ENCODE measurements at regions not wholly inside any gene's neighbourhood (a gene's known extent, or its start where the extent isn't known, plus 50 kb on each side); places are given as distances from the start of the nearest gene placed in this dataset.

DNA sequence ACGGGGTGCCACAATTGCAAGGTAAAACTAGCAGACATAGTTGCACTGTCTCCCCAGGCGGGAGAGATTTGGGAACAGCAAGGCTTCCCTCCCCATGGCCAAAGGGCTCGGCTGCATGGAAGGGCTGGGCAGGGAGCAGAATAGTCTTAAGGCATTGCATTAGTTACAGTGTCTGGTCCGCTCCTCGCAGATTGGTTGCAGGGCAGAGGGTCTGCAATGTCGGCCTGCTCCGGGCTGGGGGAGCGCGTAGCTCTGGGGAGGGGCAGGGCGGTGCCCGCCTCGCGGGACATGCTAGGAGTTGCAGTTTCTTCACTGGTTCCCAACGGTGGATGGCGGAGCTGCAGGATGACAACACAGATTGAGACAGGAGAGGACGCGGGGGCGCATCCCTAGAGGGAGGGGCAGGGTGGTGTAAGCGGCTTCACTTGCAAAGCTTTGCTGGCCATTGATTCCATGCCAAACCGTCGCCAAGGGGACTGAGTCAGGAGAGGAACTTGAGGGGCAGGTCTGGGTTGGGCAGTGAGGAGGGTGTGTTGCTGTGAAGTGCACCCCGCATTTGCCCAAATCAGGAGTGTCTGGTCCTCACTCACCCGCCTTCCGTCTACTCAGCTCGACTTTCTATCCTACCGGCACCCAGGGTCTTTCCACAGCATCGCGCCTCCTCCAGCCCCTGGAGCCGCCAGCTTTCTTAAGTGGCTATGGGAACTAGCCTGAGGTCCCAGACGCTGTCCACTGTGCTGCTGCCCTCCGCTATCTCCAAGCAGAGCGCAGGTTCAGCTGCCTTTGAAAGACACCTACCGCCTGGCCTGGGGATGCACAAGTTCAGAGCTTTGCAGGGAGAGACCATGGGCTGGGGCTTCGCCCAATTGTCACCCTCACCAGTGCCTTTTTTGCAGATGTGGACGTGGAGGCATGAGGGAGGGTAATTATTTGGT lies 1748.9 kb downstream of the TP53TG3F start:
- no peak; the same call in 2 of the 3 replicates for ATAC-seq
- no peak for TF ChIP-seq THRAP3 (IDR thresholded peaks at IDR 0.05; ENCODE audit: borderline replicate concordance)
- no peak for TF ChIP-seq XRCC5 (IDR thresholded peaks at IDR 0.05; ENCODE audit: low read depth, low read length)
- intact Hi-C loops (cut with micrococcal nuclease) = no loop called here

DNA sequence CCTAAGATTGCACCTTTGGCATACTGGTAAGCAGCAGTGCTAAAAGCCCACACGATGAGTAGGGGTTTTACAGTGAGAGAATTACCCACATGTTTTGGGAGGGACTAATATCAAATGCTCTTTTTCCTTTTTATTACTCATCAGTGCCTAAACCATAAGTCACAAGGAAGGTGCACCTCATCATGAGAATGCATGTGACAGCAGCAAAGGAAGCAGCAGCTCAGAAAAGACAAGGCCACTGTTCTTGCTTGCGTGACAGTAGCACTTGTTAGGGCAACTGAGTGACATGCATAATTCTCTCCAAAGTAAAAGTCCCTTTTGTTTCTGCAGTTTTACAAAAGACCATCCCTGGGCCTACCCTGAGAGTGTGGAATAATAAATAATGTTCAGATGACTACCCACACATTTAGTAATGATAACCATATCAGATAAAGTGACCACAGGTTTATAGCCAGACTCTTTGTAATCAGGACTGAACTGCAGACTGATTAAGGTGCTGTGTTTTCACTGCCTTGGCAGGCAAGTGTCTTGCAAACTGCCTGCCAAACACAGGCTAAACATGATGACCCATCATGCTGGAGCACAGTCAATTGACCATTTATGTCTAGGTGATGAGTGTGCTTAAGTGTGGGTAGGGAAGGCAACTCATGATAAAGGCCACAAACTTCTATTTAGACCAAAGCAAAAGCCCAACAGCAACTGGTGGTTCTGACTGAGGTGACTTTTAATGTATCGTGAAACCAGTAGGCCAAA lies 1751.4 kb downstream of the TP53TG3F start:
- in situ Hi-C loops (cut with MboI) (no loop called here), intact Hi-C loops (cut with micrococcal nuclease) (no loop called here)
- no peaks in the 10 kb centered on the region for H3K79me2 ChIP-seq (ENCODE audit: control insufficient read depth, insufficient read depth, low read length)
- FAIRE-seq (no peak), DNase-seq (ENCODE audit: extremely low read depth in 1 of 4, low spot score in 3 of 4) (no peak), ATAC-seq (no peak)
- no peak overlapping the region for H2AFZ ChIP-seq (ENCODE audit: low read depth, low read length)
- CTCF ChIA-PET (ENCODE audit: low intra/inter-chr PET ratio) = no interaction called here
- POLR2A ChIA-PET = no interaction called here
- 5% methylated on average over 3 of the region's 3 CpGs for WGBS (ENCODE audit: insufficient coverage, low coverage, missing lambda C conversion rate)
- H3K9ac ChIP-seq (ENCODE audit: insufficient read depth in 1 of 2, low read depth in 2 of 2, low read length in 2 of 2) = no peak overlapping the region
- TF ChIP-seq MYNN (IDR thresholded peaks at IDR 0.05) = no peak
- TF ChIP-seq MYNN (CRISPR knock-in tag; IDR thresholded peaks at IDR 0.05) = no peak
- TF ChIP-seq, protein P1, sequence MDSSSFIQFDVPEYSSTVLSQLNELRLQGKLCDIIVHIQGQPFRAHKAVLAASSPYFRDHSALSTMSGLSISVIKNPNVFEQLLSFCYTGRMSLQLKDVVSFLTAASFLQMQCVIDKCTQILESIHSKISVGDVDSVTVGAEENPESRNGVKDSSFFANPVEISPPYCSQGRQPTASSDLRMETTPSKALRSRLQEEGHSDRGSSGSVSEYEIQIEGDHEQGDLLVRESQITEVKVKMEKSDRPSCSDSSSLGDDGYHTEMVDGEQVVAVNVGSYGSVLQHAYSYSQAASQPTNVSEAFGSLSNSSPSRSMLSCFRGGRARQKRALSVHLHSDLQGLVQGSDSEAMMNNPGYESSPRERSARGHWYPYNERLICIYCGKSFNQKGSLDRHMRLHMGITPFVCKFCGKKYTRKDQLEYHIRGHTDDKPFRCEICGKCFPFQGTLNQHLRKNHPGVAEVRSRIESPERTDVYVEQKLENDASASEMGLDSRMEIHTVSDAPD (CRISPR knock-in tag; IDR thresholded peaks at IDR 0.05) = no peak
- TF ChIP-seq OTX1 (CRISPR knock-in tag; IDR thresholded peaks at IDR 0.05) = no peak
- TF ChIP-seq STAG1 (CRISPR knock-in tag; IDR thresholded peaks at IDR 0.05; ENCODE audit: borderline replicate concordance) = no peak
- no peak for TF ChIP-seq THRAP3 (IDR thresholded peaks at IDR 0.05; ENCODE audit: borderline replicate concordance)
- H4K20me1 ChIP-seq (replicated peaks; ENCODE audit: control insufficient read depth, insufficient read depth, low read length) = no peaks in the 10 kb centered on the region
- no peaks in the 10 kb centered on the region for H3K9me1 ChIP-seq (ENCODE audit: control insufficient read depth, insufficient read depth, low read length)
- H3K4me2 ChIP-seq (ENCODE audit: insufficient read depth, low read length) = no peak overlapping the region
- H3K4me3 ChIP-seq = no peak overlapping the region
- no TSS peak for BruUV-seq (replicated peaks)
- H3K9me3 ChIP-seq (replicated peaks; ENCODE audit: control insufficient read depth, insufficient read depth, low read depth, low read length) = no peaks in the 10 kb centered on the region
- no peak overlapping the region for H3K27ac ChIP-seq (ENCODE audit: extremely low read depth, low read depth, low read length)
- no peaks in the 10 kb centered on the region for H3K27me3 ChIP-seq (ENCODE audit: control insufficient read depth in 2 of 2, insufficient read depth in 2 of 2, low read length in 2 of 2)
- no peaks in the 10 kb centered on the region for H3K4me1 ChIP-seq (replicated peaks in 1 of 2; ENCODE audit: control insufficient read depth in 2 of 2, insufficient read depth in 2 of 2, low read length in 2 of 2)
- H3K36me3 ChIP-seq (ENCODE audit: control insufficient read depth, insufficient read depth, low read length) = no peaks in the 10 kb centered on the region

More for the DNA sequence above, 1748.9 kb downstream of the TP53TG3F start:
- FAIRE-seq = no peak
- Histone ChIP-seq H3K27me3 (ENCODE audit: control insufficient read depth in 2 of 2, insufficient read depth in 2 of 2, low read length in 2 of 2) (no peaks in the 10 kb centered on the region), H3K4me1 (replicated peaks in 1 of 2; ENCODE audit: control insufficient read depth in 2 of 2, insufficient read depth in 2 of 2, low read length in 2 of 2) (no peaks in the 10 kb centered on the region), H3K4me2 (ENCODE audit: insufficient read depth, low read length) (no peak overlapping the region), H2AFZ (ENCODE audit: low read depth, low read length) (no peak overlapping the region), H3K27ac (ENCODE audit: extremely low read depth, low read depth, low read length) (no peak overlapping the region), H4K20me1 (replicated peaks; ENCODE audit: control insufficient read depth, insufficient read depth, low read length) (no peaks in the 10 kb centered on the region), H3K79me2 (ENCODE audit: control insufficient read depth, insufficient read depth, low read length) (no peaks in the 10 kb centered on the region), H3K9me3 (replicated peaks; ENCODE audit: control insufficient read depth, insufficient read depth, low read depth, low read length) (no peaks in the 10 kb centered on the region), H3K36me3 (ENCODE audit: control insufficient read depth, insufficient read depth, low read length) (no peaks in the 10 kb centered on the region), H3K9me1 (ENCODE audit: control insufficient read depth, insufficient read depth, low read length) (no peaks in the 10 kb centered on the region), H3K9ac (ENCODE audit: insufficient read depth in 1 of 2, low read depth in 2 of 2, low read length in 2 of 2) (no peak overlapping the region), H3K4me3 (no peak overlapping the region)
- in situ Hi-C loops (cut with MboI) = no loop called here
- no peak for DNase-seq (ENCODE audit: extremely low read depth in 1 of 4, low spot score in 3 of 4)
- WGBS (ENCODE audit: insufficient coverage, low coverage, missing lambda C conversion rate) = 4% methylated on average over 29 of the region's 35 CpGs
- ChIA-PET CTCF (ENCODE audit: low intra/inter-chr PET ratio) (no interaction called here), POLR2A (no interaction called here)
- BruUV-seq (replicated peaks) = no TSS peak

All from K562 (cell line).